T-helper 1 cell (primary cell): ENCODE measurements at regions not wholly inside any gene's neighbourhood (a gene's known extent, or its start where the extent isn't known, plus 50 kb on each side); places are given as distances from the start of the nearest gene placed in this dataset.
"Not testable (repeated sequence)": the region's sequence is repeated elsewhere in the genome, so short reads cannot be mapped to it uniquely, and the experiment has no call there.

ENCODE experiments used
- DNase-seq, 5 donors: peaks; one replicate each; pipeline ENCODE4 v3.0.0-alpha.2; 2012 to 2020

DNA sequence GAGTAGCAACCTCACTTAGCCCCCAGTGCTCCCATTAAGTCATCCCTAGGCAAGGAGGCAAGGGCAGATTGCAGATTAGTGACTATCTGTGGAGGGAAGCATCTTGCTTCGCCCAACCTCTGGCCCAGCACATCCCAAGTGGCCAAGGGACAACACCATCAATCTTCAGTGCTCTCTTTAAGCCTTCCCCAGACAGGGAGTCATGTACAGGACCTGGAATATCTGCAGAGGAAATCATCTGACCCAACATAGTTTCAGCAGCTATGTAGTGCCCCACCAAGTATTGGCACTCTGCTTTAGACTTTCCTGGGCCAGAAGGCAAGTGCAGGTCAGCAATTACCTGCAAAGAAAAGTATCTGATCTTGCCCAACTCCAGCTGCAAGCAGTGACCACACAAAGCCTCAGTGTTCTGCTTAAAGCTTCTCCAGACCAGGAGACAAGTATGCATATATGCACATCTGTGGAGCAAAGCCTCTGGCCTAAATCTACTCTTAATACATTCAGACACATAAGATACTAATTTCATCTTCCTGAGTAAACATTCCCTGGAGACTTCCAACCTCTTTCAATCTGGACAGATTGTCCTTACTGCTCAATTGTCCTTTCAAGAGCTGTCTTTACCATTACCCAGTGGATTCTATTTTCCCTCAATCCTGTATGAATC lies 224.8 kb upstream of the VLDLR start:
- DNase-seq: no peak

DNA sequence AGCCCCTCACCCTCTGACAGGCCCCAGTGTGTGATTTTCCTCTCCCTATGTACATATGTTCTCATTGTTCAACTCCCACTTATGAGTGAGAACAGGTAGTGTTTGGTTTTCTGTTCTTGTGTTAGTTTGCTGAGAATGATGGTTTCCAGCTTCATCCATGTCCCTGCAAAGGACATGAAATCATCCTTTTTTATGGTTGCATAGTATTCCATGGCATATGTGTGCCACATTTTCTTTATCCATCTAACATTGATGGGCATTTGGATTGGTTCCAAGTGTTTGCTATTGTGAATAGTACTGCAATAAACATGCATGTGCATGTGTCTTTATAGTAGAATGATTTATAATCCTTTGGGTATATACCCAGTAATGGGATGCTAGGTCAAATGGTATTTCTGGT lies 223.7 kb upstream of the VLDLR start:
- DNase-seq: not testable (repeated sequence)

DNA sequence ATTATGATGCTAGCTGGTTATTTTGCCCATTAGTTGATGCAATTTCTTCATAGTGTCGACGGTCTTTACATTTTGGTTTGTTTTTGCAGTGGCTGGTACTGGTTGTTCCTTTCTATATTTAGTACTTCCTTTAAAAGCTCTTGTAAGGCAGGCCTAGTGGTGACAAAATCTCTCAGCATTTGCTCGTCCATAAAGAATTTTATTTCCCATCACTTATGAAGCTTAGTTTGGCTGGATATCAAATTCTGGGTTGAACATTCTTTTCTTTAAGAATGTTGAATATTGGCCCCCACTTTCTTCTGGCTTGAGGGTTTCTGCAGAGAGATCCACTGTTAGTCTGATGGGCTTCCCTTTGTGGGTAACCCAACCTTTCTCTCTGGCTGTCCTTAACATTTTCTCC lies 219.8 kb upstream of the VLDLR start:
- DNase-seq: not testable (repeated sequence)

DNA sequence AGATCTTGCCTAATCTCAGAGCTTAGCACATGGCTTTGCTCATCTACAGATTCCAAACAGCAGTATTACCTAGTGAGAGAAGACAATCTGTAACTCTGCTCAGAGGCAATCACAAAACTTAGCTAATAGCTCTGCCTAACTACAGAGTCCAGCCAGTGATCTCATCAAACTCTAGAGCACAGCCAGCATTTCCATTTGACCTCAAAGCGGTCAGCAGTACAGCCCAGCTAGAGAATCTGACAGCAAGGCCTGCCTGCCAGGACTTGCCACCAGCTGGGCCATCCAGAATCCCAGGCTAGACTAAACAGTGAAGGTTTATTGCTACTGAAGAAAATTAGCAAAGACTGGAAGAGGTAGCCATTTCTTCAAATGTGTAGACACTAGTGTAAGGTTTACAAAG lies 217.9 kb upstream of the VLDLR start:
- no peak for DNase-seq

DNA sequence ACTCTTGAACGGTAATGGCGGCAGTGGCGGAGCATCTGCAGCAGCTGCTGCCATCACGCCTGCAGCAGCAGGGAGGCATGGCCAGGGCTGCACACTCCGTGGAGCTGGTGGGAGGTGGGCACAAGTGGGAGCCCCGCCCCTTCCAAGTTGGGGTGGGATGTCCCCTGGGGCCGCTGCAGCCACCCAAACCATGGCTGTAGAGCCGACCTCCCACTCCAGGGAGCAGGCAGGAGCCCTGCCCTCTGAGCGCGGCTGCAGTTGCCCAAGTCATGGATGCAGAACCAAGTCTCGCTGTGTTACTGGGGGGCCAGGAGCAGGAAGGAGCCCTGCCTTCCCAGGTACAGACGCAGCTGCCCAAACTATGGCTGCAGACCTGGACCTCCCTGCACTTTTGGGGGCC lies 215.3 kb upstream of the VLDLR start:
- no peak for DNase-seq

DNA sequence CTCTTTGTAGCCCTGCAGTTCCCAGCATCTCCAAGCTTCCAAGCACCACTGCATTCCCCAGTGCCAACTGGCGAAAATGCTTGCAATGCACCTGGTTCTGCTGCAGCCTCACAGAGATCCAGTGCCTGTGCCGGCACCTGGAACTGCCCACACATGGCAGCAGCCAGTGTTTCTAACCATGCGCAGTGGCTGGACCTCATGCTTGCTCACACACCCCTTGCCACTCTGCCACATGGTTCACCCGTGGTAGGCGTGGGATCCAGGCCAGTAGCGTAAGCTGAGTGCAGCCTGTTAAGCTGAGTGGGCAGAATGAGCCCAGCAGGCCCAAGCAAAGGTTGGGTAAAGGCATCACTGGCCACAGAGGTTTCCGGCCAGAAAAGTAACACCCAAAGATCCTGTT lies 214.1 kb upstream of the VLDLR start:
- DNase-seq: no peak

DNA sequence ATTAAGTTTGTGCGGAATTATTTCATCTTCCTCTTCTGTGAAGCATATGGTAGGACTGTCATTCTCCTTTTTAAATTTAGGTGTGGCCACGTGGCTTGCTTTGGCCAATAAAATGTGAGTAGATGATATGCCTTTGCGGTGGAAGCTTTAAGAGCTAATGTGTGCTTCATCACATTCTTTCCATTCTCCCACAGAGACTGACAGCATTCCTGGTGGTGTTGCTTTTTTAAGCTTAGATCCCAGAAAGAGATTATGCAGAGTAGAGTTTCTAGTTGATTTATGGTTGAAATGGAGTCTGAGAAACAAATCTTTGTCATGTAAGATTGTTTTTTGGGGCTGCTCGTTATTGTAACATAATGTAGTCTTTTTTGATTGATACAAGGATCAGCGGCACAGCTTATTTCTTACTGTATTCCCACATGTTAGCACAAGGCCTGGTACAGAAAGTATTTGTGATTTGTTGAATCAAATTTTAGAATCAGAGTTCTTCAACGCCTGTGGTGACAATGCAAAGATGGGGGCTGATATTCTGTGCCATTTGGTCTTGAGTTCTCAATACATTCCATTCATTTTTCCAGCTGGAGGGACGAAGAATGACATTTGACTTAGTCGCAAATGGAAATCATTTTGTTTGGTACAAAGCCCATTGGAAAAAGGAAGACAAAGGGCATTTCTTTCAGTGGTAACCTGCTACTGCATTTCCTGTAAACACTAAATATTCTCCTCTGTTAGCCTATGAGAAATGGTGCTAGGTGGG lies 209.9 kb upstream of the VLDLR start:
- no peak for DNase-seq

DNA sequence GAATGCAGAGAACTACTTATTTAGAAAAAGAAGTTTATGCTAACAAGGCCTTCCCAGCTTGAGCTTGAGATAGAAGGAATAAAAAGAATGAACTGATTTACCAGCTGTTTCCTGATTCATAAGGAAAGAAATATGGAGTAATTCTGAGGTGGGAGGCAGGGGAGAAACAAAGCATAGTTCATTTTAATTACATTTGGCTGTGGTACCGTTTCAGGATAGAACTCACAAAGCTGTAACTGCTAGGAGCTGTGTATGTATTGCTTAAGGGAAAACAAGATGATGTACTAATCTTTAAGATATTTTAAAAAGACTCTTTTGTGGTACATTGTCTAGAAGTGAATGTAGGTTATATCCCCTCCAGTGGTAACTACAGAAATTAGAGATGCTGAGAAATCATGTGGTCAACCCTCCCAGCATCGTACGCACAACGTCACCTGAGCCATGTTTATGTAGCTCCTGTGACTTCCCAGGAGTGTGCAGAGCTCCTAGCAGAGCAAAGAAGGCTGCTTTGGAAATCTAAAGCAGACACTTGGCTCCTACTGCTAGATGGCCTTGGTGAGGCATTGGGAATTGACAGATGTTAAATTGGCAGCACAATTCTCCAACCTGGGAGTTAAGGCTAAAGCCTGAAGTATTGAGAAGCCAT lies 208.3 kb upstream of the VLDLR start:
- no peak for DNase-seq

DNA sequence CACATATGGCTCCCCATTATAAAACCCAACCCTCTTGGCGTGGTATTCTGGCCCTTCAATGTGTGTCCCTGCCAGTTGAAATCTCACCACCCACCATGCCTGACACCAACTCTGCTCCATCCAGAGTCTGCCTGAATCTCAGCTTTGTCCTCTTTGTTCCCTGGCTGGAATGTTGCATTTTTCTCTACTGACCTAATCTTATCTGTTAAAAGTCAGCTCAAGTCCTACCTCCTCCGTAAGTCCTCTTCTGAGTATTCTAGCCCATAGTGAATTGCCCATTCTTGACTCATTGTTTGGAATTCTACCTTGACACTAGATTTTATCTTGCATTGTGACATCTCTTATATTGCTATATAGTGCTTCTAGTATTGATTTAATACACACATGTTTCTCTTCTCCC lies 207.1 kb upstream of the VLDLR start:
- DNase-seq: no peak

DNA sequence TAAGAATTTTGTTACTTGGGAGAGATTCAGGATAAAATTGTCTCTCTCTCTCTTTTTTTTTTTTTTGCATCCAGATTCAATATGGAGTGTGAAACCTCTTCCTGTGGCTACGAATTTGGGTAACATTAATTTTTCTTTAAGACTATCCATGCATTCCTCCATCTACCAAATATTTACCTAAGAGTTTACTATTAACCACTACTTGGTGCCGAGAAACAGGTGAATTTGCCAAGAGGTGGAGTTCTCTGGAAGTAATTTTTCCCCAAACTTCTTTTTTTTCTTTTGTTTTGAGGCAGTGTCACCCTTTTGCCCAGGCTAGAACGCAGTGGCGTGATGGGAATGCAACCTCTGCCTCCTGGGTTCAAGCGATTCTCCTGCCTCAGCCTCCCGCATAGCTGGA lies 206.3 kb upstream of the VLDLR start:
- DNase-seq: no peak

DNA sequence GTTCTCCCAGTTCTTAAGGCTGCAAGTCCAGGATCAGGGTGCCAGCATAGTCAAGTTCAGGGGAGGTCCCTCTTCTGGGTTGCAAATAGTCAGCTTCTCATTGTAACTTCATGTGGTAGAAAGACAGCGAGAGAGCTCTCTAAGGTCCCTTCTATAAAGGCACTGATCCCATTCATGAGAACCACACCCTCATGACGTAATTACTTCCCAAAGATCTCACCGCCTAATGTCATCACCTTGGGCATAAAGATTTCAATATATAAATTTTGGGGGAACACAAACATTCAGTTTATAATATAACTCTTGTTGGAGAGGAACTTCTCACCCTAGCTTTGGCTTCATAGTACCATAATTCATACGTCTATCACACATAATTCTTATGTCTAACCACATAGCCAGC lies 203.9 kb upstream of the VLDLR start:
- DNase-seq: no peak

DNA sequence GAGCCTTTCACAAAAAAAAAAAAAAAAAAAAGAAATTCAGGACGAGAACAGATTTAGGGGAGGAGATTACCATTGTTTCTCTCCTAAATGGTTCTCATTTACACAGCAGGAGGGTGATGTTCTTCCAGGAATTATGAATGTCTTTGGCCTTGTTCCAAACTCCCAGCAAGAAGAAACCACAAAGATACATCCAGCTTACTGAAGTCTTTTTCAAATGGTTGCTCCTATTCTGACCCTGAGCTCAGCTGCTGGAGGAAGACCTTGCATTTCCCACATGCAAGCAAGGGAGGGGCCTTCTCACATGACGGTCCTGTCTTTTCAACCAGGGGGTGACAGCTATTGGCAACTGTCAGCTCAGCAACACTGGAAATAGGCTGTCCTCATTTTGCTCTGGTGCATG lies 203.0 kb upstream of the VLDLR start:
- no peak for DNase-seq

DNA sequence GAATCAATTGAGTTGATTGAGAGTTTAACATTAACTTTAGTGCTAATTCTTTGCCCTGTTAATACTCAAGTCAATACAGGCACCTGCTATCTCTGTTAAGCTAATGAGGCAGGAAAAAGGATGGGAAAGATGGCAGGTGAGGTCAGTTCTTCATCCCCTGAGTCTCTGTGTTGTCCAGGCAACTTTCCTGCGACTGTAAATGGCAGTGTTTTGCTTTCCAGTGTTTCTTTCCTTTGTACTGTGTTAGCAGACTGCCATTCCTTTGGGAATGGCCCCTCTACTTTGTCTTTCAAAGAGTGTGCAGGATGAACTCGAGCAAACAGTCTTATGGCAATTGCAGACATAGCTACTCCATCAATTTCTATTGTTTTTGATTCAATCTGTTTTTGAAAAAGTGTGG lies 202.2 kb upstream of the VLDLR start:
- no peak for DNase-seq

DNA sequence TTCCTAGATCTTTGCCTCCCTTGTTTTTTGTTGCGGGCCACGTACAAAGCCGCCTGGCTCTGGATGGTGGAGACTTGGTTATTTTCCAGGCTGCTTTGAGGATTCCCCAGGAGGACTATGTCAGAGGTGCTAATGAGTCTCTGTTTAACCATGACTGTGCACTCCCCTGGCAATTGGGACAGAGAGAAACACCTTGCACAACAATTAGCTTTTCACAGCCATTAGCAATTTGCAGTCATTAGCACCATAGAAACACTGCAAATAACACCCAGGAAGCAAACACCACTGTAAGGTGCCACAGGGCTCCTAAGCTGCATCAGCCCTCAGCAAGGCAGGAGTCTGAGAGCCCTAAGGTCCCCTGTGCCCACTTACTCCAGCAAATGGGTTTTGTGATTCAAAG lies 201.0 kb upstream of the VLDLR start:
- DNase-seq: no peak

DNA sequence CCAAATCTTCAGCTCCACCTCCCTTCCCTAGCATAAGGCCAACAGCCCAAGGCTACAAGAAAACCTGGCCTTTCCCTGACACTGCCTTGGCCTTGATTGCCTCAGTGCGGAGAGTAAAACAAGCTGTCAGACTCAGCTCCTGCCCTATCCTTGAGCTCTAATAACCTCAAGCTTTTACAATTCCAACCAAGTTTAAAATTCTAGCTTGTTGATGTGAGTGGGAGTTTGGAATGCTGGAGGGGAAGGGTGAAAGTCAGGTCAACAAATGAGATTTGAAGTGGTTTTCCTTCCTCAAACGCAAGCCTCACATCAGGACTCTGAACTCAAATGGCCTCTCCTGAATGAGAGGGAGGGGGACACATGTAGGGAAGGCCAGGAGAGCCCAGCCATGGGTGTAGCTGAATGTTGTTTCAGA lies 197.0 kb upstream of the VLDLR start:
- DNase-seq: no peak

DNA sequence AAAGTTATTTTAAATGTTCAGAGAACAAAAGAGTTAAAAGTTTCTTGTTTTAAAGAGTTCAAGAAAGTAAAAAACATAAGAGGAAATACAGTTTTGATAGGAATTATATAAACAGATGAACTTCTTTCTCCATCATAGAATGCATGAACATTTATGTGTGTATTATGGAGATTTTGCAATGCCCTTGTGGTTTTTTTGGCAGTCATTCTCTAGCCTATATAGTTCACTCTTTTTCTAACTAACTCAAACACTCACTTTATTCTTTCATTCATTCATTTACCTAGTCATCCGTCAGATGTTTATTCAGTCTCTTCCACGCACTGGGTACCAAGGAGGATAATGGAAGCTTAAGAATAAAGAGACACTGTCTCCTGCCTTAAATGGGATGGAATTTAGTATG lies 195.9 kb upstream of the VLDLR start:
- no peak for DNase-seq

DNA sequence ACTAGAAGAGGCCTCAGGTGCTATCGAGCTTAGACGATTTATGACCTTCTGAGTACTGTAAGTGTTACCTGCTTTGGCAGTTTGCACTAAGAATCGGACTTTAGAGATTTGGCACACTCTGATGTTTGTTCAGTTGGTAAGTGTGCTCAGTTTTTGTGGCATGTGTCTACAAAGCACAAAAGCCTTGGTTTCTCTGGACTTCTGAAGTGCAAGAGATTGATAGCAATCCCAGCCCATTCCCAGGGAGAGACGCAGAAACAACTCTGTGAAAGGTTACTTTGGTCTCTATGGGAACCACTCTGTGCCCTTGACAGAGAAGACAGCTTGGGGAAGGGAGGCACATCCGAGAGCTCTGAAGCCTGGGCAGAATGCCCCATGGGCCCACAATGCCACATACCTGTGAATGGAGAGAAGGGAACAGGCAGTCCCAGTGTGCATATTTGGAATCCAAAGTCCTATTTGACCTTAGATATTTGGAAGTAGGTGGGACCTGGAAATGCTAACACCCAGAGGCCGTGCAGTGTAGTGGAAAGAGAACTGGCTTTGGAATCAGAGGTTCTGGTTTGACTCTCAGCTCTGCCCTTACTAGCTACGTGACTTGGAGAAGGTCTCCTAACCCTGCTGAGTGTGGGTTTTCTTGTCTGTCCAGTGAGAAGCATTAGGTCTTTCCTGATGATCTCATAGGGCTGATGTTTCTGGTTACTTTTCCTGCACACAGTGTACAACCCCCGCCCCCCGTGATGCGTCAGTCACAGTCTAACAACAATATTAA lies 194.3 kb upstream of the VLDLR start:
- no peak for DNase-seq

DNA sequence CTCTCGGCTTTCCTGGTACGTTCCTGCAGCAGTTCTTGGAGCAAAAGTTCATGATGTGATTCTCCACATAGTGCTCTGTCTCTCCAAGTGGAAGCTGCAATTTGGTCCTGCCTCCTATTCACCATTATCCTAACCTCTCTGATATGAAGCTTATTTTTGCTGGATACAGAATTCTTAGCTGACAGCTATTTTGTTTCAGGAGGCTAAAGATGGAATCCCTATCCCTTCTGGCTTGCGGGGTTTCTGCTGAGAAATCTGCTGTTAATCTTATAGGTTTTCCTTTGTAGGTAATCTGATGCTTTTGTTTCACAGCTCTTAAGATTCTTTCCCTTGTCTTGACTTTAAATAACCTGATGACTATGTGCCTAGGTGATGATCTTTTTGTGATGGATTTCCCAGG lies 181.6 kb upstream of the VLDLR start:
- no peak for DNase-seq

DNA sequence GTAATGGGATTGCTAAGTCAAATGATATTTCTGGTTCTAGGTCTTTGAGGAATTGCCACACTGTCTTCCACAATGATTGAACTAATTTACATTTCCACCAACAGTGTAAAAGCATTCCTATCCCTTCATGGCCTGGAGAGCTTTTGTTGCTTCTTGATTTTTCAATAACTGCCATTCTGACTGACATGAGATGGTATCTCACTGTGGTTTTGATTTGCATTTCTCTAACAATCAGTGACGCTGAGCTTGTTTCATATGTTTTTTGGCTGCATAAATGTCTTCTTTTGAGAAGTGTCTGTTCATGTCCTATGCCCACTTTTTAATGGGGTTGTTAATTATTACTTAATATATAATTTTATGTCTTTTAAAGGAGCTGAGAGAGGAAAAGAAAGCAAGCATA lies 177.7 kb upstream of the VLDLR start:
- DNase-seq: not testable (repeated sequence)

DNA sequence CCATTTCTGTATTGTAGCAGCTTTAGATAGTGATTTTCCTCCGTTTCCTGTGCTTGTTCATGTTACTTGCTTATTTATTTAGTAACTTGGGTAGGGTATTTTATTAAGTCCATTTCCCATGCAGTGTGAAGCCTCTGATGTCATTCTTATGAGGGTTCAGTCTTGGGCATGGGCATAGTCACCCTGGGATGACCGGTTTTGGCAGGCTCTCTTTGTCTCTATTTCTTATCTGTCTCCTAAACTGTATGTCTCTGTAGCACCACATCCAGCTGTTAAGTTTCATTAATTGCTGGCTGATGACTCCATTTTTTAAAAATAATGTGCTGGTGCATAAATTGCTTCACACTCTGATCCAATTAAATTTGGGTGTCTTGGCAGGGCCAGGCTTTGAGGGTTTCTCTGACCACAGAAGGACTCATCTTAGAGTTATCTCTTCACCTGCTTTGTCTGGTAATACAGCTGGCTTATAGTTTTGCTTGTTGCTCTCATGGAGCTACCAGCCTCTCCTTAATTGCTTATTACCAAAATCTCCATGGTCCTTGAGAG lies 173.3 kb upstream of the VLDLR start:
- no peak for DNase-seq

DNA sequence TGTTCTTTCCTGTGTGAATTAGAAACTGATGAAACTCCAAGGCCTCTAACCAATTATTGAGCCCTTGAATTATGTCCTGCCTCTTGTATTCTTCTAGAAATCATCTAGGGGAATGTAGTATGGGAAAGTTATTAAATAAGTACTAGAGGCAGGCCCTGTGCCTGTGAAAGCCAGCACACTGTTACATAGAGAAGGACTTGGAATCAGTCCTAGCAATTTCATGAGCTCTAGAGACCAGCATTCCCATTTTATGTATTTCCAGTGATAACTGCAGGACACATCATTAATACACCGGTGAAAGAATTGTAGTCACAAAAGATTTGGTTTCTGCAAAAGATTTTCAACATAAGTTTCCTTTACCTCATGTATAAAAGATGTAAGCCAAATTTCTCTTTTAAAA lies 168.5 kb upstream of the VLDLR start:
- DNase-seq: no peak

DNA sequence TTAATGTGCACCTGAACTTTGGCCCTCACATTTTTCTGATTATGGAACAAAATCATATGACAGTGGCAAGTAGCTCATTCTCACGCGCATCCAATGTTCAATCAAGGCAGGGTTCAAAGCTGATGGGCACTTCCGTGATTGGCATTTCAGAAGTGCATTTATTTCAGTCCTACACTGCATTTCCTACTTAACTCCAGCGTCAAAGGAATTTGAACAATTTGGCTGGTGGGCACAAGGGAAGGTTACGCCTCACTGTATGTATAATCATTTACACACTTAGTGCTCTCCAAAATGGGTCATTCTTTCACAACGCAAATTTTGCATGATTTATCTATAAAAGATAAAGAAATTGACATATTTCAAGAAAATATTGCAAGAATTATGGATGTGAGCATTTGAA lies 167.9 kb upstream of the VLDLR start:
- no peak for DNase-seq

DNA sequence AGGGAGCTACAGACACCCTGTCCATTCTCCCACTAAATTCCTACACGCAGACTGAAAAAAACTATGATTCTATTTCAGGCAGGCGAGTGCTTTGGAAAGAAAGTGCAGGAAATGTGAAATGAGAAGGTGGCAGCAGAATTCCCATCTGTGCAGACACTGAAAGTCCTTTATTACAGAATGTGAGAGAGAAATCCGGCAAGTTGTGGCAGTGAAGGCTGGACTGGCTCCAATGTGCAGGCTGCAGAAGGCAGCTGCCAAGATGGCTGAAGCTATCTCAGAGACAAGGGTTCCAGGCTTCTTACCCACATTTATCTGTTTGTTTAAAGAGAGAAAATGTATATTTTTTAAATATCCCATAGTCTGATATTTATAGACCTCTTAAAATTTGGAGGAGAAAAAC lies 161.8 kb upstream of the VLDLR start:
- DNase-seq: no peak
